GM12892 (cell line): ENCODE measurements at regions not wholly inside any gene's neighbourhood (a gene's known extent, or its start where the extent isn't known, plus 50 kb on each side); places are given as distances from the start of the nearest gene placed in this dataset.

Source experiments
- POLR2A ChIP-seq: IDR thresholded peaks from 2 replicates; pipeline ENCODE4 v1.6.1; 2011; ENCODE audit warnings: low read depth, low read length, control low read depth
- POLR2AphosphoS5 ChIP-seq: IDR thresholded peaks from 2 replicates; pipeline ENCODE4 v1.6.1; 2011; ENCODE audit warnings: low read depth, low read length, control low read depth
- TAF1 ChIP-seq: IDR thresholded peaks from 2 replicates; pipeline ENCODE4 v1.6.1; 2011; ENCODE audit warnings: low read depth, mild to moderate bottlenecking, control low read depth, low read length, borderline replicate concordance

DNA sequence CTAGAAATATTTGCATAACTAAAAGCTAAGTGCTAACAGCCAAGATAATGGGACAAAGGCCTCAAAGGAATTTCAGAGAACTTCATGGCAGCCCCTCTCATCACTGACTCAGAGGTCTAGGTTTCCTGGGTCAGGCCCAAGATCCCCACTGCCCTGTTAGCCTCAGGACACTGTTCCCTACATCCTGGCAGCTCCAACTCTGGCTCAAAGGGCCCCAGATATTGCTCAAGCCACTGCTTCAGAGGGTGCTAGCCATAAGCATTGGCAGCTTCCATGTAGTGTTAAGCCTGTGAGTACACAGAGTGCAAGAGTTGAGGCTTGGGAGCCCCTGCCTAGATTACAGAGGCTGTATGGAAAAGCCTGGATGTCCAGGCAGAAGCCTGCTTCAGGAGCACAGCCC, 998.1 kb downstream of the TLE1 start:
- no peak for TF ChIP-seq POLR2AphosphoS5
- no peak for TF ChIP-seq POLR2A
- TF ChIP-seq TAF1: no peak
